ENCODE measurements at regions not wholly inside any gene's neighbourhood (a gene's known extent, or its start where the extent isn't known, plus 50 kb on each side); places are given as distances from the start of the nearest gene placed in this dataset.

GRCh38 chr12:127147724-127148123 is 1119.2 kb upstream of the TMEM132C start:
- no peak for TF ChIP-seq CTCF (IDR thresholded peaks at IDR 0.05)
- no peak for TF ChIP-seq ZFX (IDR thresholded peaks at IDR 0.05; ENCODE audit: borderline replicate concordance)
